CD4-positive, alpha-beta T cell (primary cell): ENCODE measurements at regions not wholly inside any gene's neighbourhood (a gene's known extent, or its start where the extent isn't known, plus 50 kb on each side); places are given as distances from the start of the nearest gene placed in this dataset.

Experiments used
- ATAC-seq: fragments of 200-7000 bp; cut with Tn5 transposase; one replicate; pipeline ENCODE4 v1.10.0; 2022; ENCODE audit warnings: mild to moderate bottlenecking; ENCODE audit not compliant: poor library complexity
- CTCF ChIA-PET: fragments of 350-600 bp; sonication (Branson Sonifier 250); formaldehyde crosslinking; loops from one replicate; lab custom pipeline; 2021; ENCODE audit warnings: antibody characterized with exemption, inconsistent platforms; lab: Charles Lee
- POLR2A ChIA-PET: fragments of 350-600 bp; sonication (Branson Sonifier 250); formaldehyde crosslinking; loops from one replicate; lab custom pipeline; 2021; ENCODE audit warnings: antibody characterized with exemption, inconsistent platforms; lab: Charles Lee
- DNase-seq, 14 experiments: peaks; one replicate each; pipeline ENCODE4 v3.0.0-alpha.2; 2013 to 2020; ENCODE audit warnings: mixed read lengths in 2 of 14
- H3K27ac ChIP-seq, 2 donors: one replicate each; pipeline versions ENCODE4 v1.5.1 to v1.7.0; 2013; ENCODE audit warnings: low read length in 2 of 2, low read depth in 1 of 2, mild to moderate bottlenecking in 1 of 2
- H3K27me3 ChIP-seq, 2 experiments: 1 replicate in 1 of 2; 2 replicates in 1 of 2; pipeline versions ENCODE4 v1.6.1 to v1.7.0; 2013; ENCODE audit warnings: low read length in 2 of 2, control low read depth in 1 of 2, mild to moderate bottlenecking in 1 of 2, moderate library complexity in 1 of 2; ENCODE audit not compliant: insufficient read depth in 2 of 2, control insufficient read depth in 1 of 2
- H3K36me3 ChIP-seq: one replicate; pipeline ENCODE4 v1.6.1; 2013; ENCODE audit warnings: low read length, control low read depth; ENCODE audit not compliant: insufficient read depth
- H3K4me1 ChIP-seq: one replicate; pipeline ENCODE4 v1.6.1; 2013; ENCODE audit warnings: low read length, control low read depth; ENCODE audit not compliant: insufficient read depth
- H3K4me3 ChIP-seq: one replicate; pipeline ENCODE4 v1.5.1; 2013; ENCODE audit warnings: mild to moderate bottlenecking, low read length, moderate library complexity
- H3K9me3 ChIP-seq, 2 experiments: 1 replicate in 1 of 2; 2 replicates in 1 of 2; pipeline versions ENCODE4 v1.6.1 to v1.7.0; 2013; ENCODE audit warnings: low read length in 2 of 2, mild to moderate bottlenecking in 2 of 2, control low read depth in 1 of 2, moderate library complexity in 1 of 2; ENCODE audit not compliant: control insufficient read depth in 1 of 2, insufficient read depth in 1 of 2
- H3K27ac Mint-ChIP-seq: one replicate; pipeline ENCODE4 v1.8.0; 2020; ENCODE audit warnings: mixed read lengths
- H3K27me3 Mint-ChIP-seq: one replicate; pipeline ENCODE4 v1.8.0; 2021; ENCODE audit warnings: mixed read lengths
- H3K36me3 Mint-ChIP-seq: one replicate; pipeline ENCODE4 v1.8.0; 2021; ENCODE audit warnings: low read depth, mixed read lengths
- H3K4me1 Mint-ChIP-seq: one replicate; pipeline ENCODE4 v1.8.0; 2021; ENCODE audit warnings: low read depth, mixed read lengths
- H3K4me3 Mint-ChIP-seq: one replicate; pipeline ENCODE4 v1.8.0; 2020; ENCODE audit warnings: mild to moderate bottlenecking, mixed read lengths
- H3K9me3 Mint-ChIP-seq: one replicate; pipeline ENCODE4 v1.8.0; 2020; ENCODE audit warnings: mixed read lengths
- intact Hi-C, 2 experiments: fragments of 100-400 bp; cut with DNase I in 1 of 2; cut with micrococcal nuclease in 1 of 2; formaldehyde crosslinking; loops; one replicate each; pipeline versions ENCODE4 v1.15.1 to v1.9.0; 2023 to 2025; cut with DNase I, micrococcal nuclease
- TF ChIP-seq, protein P1 (sequence below): fragments of 200-600 bp; IDR thresholded peaks from one replicate; pipeline ENCODE4 v1.8.0; 2022; ENCODE audit warnings: antibody characterized with exemption, mild to moderate bottlenecking

DNA sequence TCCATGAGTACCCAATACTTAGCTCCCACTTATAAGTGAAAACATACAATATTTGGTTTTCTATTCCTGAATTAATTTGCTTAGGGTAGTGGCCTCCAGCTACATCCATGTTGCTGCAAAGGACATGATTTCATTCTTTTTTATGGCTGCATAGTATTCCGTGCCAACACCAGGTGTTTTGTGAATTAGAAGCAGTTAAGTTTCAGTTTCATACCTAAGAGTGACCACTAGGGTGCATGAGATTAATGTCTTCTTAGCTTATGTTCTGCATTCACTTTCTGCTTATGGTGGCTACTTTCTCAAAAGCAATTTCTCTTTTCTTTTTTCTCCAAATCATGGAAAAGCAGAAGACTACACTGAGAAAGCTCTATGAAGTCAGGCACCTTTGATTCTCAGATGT, 65.1 kb upstream of the VSTM2A start:
- no peaks in the 10 kb centered on the region for H3K4me1 ChIP-seq
- POLR2A ChIA-PET = no interaction called here
- Mint-ChIP-seq H3K27me3 (no peaks in the 10 kb centered on the region), H3K36me3 (no peaks in the 10 kb centered on the region), H3K9me3 (peaks cover 12% of the 10 kb centered on the region), H3K27ac (no peak overlapping the region), H3K4me3 (no peak overlapping the region), H3K4me1 (no peaks in the 10 kb centered on the region)
- H3K9me3 ChIP-seq = peaks cover 0 to 10% of the 10 kb centered on the region in 2 experiments
- ATAC-seq (no peak), DNase-seq (no peak)
- TF ChIP-seq, protein P1, sequence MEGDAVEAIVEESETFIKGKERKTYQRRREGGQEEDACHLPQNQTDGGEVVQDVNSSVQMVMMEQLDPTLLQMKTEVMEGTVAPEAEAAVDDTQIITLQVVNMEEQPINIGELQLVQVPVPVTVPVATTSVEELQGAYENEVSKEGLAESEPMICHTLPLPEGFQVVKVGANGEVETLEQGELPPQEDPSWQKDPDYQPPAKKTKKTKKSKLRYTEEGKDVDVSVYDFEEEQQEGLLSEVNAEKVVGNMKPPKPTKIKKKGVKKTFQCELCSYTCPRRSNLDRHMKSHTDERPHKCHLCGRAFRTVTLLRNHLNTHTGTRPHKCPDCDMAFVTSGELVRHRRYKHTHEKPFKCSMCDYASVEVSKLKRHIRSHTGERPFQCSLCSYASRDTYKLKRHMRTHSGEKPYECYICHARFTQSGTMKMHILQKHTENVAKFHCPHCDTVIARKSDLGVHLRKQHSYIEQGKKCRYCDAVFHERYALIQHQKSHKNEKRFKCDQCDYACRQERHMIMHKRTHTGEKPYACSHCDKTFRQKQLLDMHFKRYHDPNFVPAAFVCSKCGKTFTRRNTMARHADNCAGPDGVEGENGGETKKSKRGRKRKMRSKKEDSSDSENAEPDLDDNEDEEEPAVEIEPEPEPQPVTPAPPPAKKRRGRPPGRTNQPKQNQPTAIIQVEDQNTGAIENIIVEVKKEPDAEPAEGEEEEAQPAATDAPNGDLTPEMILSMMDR = no peak
- no peaks in the 10 kb centered on the region for H3K27me3 ChIP-seq
- CTCF ChIA-PET = no interaction called here
- H3K27ac ChIP-seq = no peak overlapping the region
- H3K4me3 ChIP-seq = no peak overlapping the region
- no peaks in the 10 kb centered on the region for H3K36me3 ChIP-seq
- intact Hi-C loops = no loop called here

DNA sequence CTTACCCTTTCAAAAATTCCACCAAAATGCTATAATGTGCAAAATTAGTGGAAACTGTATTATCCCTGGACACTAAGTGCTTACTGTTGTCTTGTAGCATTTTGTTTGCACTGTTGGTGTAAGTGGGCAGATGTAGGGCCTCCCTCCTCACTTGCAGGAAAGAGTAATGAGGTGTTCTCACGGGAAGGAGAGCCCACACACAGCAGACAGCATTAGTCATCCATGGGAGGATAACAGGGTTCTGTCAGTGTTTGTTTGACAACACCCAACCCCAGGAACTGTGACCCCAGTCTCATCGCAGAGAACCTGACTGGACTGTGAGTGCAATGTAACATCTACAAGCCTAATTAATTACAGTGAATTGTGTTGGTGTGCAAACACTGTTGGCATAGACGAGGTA, 58.7 kb upstream of the VSTM2A start:
- no peak for DNase-seq
- no peaks in the 10 kb centered on the region for H3K4me1 Mint-ChIP-seq
- H3K27ac Mint-ChIP-seq = no peak overlapping the region
- Histone ChIP-seq H3K36me3 (no peaks in the 10 kb centered on the region), H3K4me3 (no peak overlapping the region), H3K27ac (no peak overlapping the region), H3K4me1 (no peaks in the 10 kb centered on the region), H3K9me3 (peaks cover 0 to 7% of the 10 kb centered on the region in 2 experiments), H3K27me3 (no peaks in the 10 kb centered on the region)
- H3K27me3 Mint-ChIP-seq = no peaks in the 10 kb centered on the region
- POLR2A ChIA-PET = no interaction called here
- TF ChIP-seq, protein P1 = no peak
- H3K9me3 Mint-ChIP-seq = peaks cover 6% of the 10 kb centered on the region
- intact Hi-C loops = no loop called here
- CTCF ChIA-PET = no interaction called here
- H3K36me3 Mint-ChIP-seq = no peaks in the 10 kb centered on the region
- no peak overlapping the region for H3K4me3 Mint-ChIP-seq
- ATAC-seq = no peak

GRCh38 chr7:54485044-54485443, 57.1 kb upstream of the VSTM2A start:
- Mint-ChIP-seq H3K4me1 (no peaks in the 10 kb centered on the region), H3K4me3 (no peak overlapping the region), H3K27ac (no peak overlapping the region), H3K9me3 (peaks cover 6% of the 10 kb centered on the region), H3K27me3 (no peaks in the 10 kb centered on the region), H3K36me3 (no peaks in the 10 kb centered on the region)
- DNase-seq (no peak), ATAC-seq (no peak)
- Histone ChIP-seq H3K27ac (no peak overlapping the region), H3K4me1 (no peaks in the 10 kb centered on the region), H3K4me3 (no peak overlapping the region), H3K27me3 (no peaks in the 10 kb centered on the region), H3K9me3 (peaks cover 0 to 7% of the 10 kb centered on the region in 2 experiments), H3K36me3 (no peaks in the 10 kb centered on the region)
- CTCF ChIA-PET = no interaction called here
- intact Hi-C loops = no loop called here
- TF ChIP-seq, protein P1 = no peak
- POLR2A ChIA-PET = no interaction called here
